Pancreas (tissue), 10 donors: ENCODE measurements at regions not wholly inside any gene's neighbourhood (a gene's known extent, or its start where the extent isn't known, plus 50 kb on each side); places are given as distances from the start of the nearest gene placed in this dataset.

Experiments
- ATAC-seq, 4 donors: fragments of 200-7000 bp; cut with Tn5 transposase; one replicate each; pipeline versions ENCODE4 v1.8.0 to v1.9.1; 2020; ENCODE audit warnings: mild to moderate bottlenecking in 4 of 4, moderate library complexity in 4 of 4
- DNase-seq, 6 donors: peaks; one replicate each; pipeline ENCODE4 v3.0.0-alpha.2; 2020
- FAIRE-seq: peaks from 2 replicates; lab custom pipeline; 2012; peaks lifted over from hg19 to GRCh38; lab: Jason Lieb, UNC
- H3K27ac ChIP-seq, 4 donors: fragments of 200-600 bp; sonication (generic); 1 replicate in 3 of 4; 2 replicates in 1 of 4; pipeline versions ENCODE4 v1.5.0 to v1.8.0; 2020
- H3K27me3 ChIP-seq, 4 donors: fragments of 200-600 bp; one replicate each; pipeline ENCODE4 v1.8.0; 2021
- H3K36me3 ChIP-seq, 3 donors: fragments of 200-600 bp; sonication (generic) in 1 of 3; one replicate each; pipeline versions ENCODE4 v1.5.0 to v1.8.0; 2020 to 2021
- H3K4me1 ChIP-seq, 3 donors: fragments of 200-600 bp; one replicate each; pipeline ENCODE4 v1.8.0; 2021
- H3K4me3 ChIP-seq, 4 donors: fragments of 200-600 bp; sonication (generic) in 2 of 4; one replicate each; pipeline versions ENCODE4 v1.5.0 to v1.8.0; 2020 to 2021
- H3K9me3 ChIP-seq, 4 donors: fragments of 200-600 bp; one replicate each; pipeline ENCODE4 v1.8.0; 2021
- CTCF ChIP-seq, 4 donors: fragments of 200-600 bp; sonication (generic) in 3 of 4; IDR thresholded peaks; one replicate each; pipeline versions ENCODE4 v1.5.0 to v1.8.0; 2021; ENCODE audit warnings: antibody characterized with exemption in 4 of 4
- WGBS, 2 donors: extraction: QIAGEN DNeasy Blood & Tissue Kit; methylation state at CpG; one replicate each; pipeline ENCODE4 v1.1.7; 2013; 5-methylcytosine and 5-hydroxymethylcytosine counted together
- intact Hi-C, 3 donors: fragments of 100-400 bp; cut with DNase I; formaldehyde crosslinking; loops; one replicate each; pipeline versions ENCODE4 v1.11.1 to v1.14.2; 2022
- donor health status: healthy with polysubstance abuse.
- donor health status: DM: no; HTN: no; CAD: no; lungs with moderate emphysema.
- donor health status: DM: no; HTN: no; CAD: no.
- donor health status: control.
- donor health status: control.
- donor health status: Bipolar disorder and iron deficiency.
- donor health status: DM: yes; HTN: yes; CAD: no.
- donor health status: DM: no; HTN: no; CAD: no.
- donor health status: DM: no; HTN: no; CAD: no.
- donor health status: DM: yes; HTN: yes; CAD: no.

GRCh38 chr5:171728686-171729085 lies 56.9 kb upstream of the SMIM23 start:
- no peaks in the 10 kb centered on the region for H3K4me1 ChIP-seq
- no peak for ATAC-seq
- peaks cover 0 to 10% (median 2%) of the 10 kb centered on the region in 4 donors for H3K27me3 ChIP-seq
- DNase-seq = no peak
- intact Hi-C loops = no loop called here
- 60 to 74% methylated on average over 1 of the region's 1 CpG for WGBS, 2 donors
- no peaks in the 10 kb centered on the region for H3K9me3 ChIP-seq
- H3K27ac ChIP-seq = no peak overlapping the region
- no peaks in the 10 kb centered on the region for H3K36me3 ChIP-seq
- FAIRE-seq = no peak
- H3K4me3 ChIP-seq = no peak overlapping the region
- no peak for TF ChIP-seq CTCF (IDR thresholded peaks at IDR 0.05)
